ENCODE measurements at regions not wholly inside any gene's neighbourhood (a gene's known extent, or its start where the extent isn't known, plus 50 kb on each side); places are given as distances from the start of the nearest gene placed in this dataset.

GRCh38 chr1:70778056-70778762, 269.4 kb downstream of the PTGER3 start:
- Histone ChIP-seq H3K27ac (no peak overlapping the region), H3K4me1 (replicated peaks in 1 of 2) (no peaks in the 10 kb centered on the region), H3K27me3 (no peaks in the 10 kb centered on the region), H3K9me3 (replicated peaks in 1 of 3) (no peaks in the 10 kb centered on the region), H3K36me3 (replicated peaks in 1 of 2) (no peaks in the 10 kb centered on the region), H3K4me3 (no peak overlapping the region)
- TF ChIP-seq POLR2A (IDR thresholded peaks at IDR 0.05) (no peak), CTCF (IDR thresholded peaks at IDR 0.05) (no peak)
- DNase-seq, result no peak
- intact Hi-C loops (cut with DNase I), result no loop called here
- WGBS, 4 donors, result 69 to 85% (median 74%) methylated on average over 2 of the region's 2 CpGs

GRCh38 chr1:70778934-70779333, 268.7 kb downstream of the PTGER3 start:
- DNase-seq, result no peak

GRCh38 chr1:70779571-70779970, 268.0 kb downstream of the PTGER3 start:
- Histone ChIP-seq H3K27me3 (no peaks in the 10 kb centered on the region), H3K4me1 (replicated peaks in 1 of 2) (no peaks in the 10 kb centered on the region), H3K9me3 (replicated peaks in 1 of 3) (no peaks in the 10 kb centered on the region), H3K27ac (no peak overlapping the region), H3K36me3 (replicated peaks in 1 of 2) (no peaks in the 10 kb centered on the region), H3K4me3 (no peak overlapping the region)
- 56 to 71% (median 62%) methylated on average over 3 of the region's 3 CpGs for WGBS, 4 donors
- no peak for TF ChIP-seq CTCF (IDR thresholded peaks at IDR 0.05)
- no peak for TF ChIP-seq POLR2A (IDR thresholded peaks at IDR 0.05)
- DNase-seq, result no peak
- intact Hi-C loops (cut with DNase I), result no loop called here

More at GRCh38 chr1:70778934-70779333, 268.7 kb downstream of the PTGER3 start:
- no peaks in the 10 kb centered on the region for H3K9me3 ChIP-seq (replicated peaks in 1 of 3)
- no peaks in the 10 kb centered on the region for H3K4me1 ChIP-seq (replicated peaks in 1 of 2)
- WGBS, 4 donors, result 66 to 85% (median 79%) methylated on average over 1 of the region's 1 CpG
- no peaks in the 10 kb centered on the region for H3K36me3 ChIP-seq (replicated peaks in 1 of 2)
- H3K27ac ChIP-seq, result no peak overlapping the region
- intact Hi-C loops (cut with DNase I), result no loop called here
- TF ChIP-seq CTCF (IDR thresholded peaks at IDR 0.05) (no peak), POLR2A (IDR thresholded peaks at IDR 0.05) (no peak)
- no peaks in the 10 kb centered on the region for H3K27me3 ChIP-seq
- H3K4me3 ChIP-seq, result no peak overlapping the region

- H3K4me1 ChIP-seq (replicated peaks in 1 of 2), result no peaks in the 10 kb centered on the region
- 62 to 82% (median 81%) methylated on average over 1 of the region's 1 CpG for WGBS, 4 donors
- no peak overlapping the region for H3K4me3 ChIP-seq
- TF ChIP-seq POLR2A (IDR thresholded peaks at IDR 0.05) (no peak), CTCF (IDR thresholded peaks at IDR 0.05) (no peak)
- intact Hi-C loops (cut with DNase I), result no loop called here
- H3K36me3 ChIP-seq (replicated peaks in 1 of 2), result no peaks in the 10 kb centered on the region
- no peaks in the 10 kb centered on the region for H3K9me3 ChIP-seq (replicated peaks in 1 of 3)
- no peaks in the 10 kb centered on the region for H3K27me3 ChIP-seq
- DNase-seq, result no peak
- no peak overlapping the region for H3K27ac ChIP-seq
Observed at GRCh38 chr1:70785287-70785686, 262.3 kb downstream of the PTGER3 start.

Measured in adrenal gland (tissue), 9 donors.